ENCODE measurements at regions not wholly inside any gene's neighbourhood (a gene's known extent, or its start where the extent isn't known, plus 50 kb on each side); places are given as distances from the start of the nearest gene placed in this dataset.
"Not testable (repeated sequence)": the region's sequence is repeated elsewhere in the genome, so short reads cannot be mapped to it uniquely, and the experiment has no call there.

GRCh38 chrY:3037471-3037870 lies 102.3 kb downstream of the ZFY start:
- DNase-seq (ENCODE audit: low read depth), result no peak
- no peak for TF ChIP-seq CTCF (conservative IDR thresholded peaks at IDR 0.05; ENCODE audit: low read length)

GRCh38 chrY:3040415-3040814 lies 105.2 kb downstream of the ZFY start:
- no peak overlapping the region for H3K4me3 ChIP-seq (ENCODE audit: low read length)
- no peak for TF ChIP-seq CTCF (conservative IDR thresholded peaks at IDR 0.05; ENCODE audit: low read length)
- DNase-seq (ENCODE audit: low read depth), result no peak

More at GRCh38 chrY:3037471-3037870, 102.3 kb downstream of the ZFY start:
- no peak overlapping the region for H3K4me3 ChIP-seq (ENCODE audit: low read length)

- no peak overlapping the region for H3K4me3 ChIP-seq (ENCODE audit: low read length)
- TF ChIP-seq CTCF (conservative IDR thresholded peaks at IDR 0.05; ENCODE audit: low read length), result no peak
- no peak for DNase-seq (ENCODE audit: low read depth)
Measured at GRCh38 chrY:3041985-3042384, 106.8 kb downstream of the ZFY start.

- TF ChIP-seq CTCF (conservative IDR thresholded peaks at IDR 0.05; ENCODE audit: low read length), result no peak
- no peak for DNase-seq (ENCODE audit: low read depth)
- H3K4me3 ChIP-seq (ENCODE audit: low read length), result no peak overlapping the region
Measured at GRCh38 chrY:3042901-3043300, 107.7 kb downstream of the ZFY start.

GRCh38 chrY:3045048-3045447 lies 109.9 kb downstream of the ZFY start:
- DNase-seq (ENCODE audit: low read depth), result no peak
- no peak for TF ChIP-seq CTCF (conservative IDR thresholded peaks at IDR 0.05; ENCODE audit: low read length)
- H3K4me3 ChIP-seq (ENCODE audit: low read length), result no peak overlapping the region

- not testable (repeated sequence) for H3K4me3 ChIP-seq (ENCODE audit: low read length); DNase-seq (ENCODE audit: low read depth)
Measured at GRCh38 chrY:3055496-3055895, 120.3 kb downstream of the ZFY start.

- DNase-seq (ENCODE audit: low read depth); H3K4me3 ChIP-seq (ENCODE audit: low read length): not testable (repeated sequence)
Measured at GRCh38 chrY:3058342-3058741, 123.2 kb downstream of the ZFY start.

GRCh38 chrY:3060671-3061070 lies 125.5 kb downstream of the ZFY start:
- H3K4me3 ChIP-seq (ENCODE audit: low read length); DNase-seq (ENCODE audit: low read depth): not testable (repeated sequence)

GRCh38 chrY:3088149-3088548 lies 153.0 kb downstream of the ZFY start:
- DNase-seq (ENCODE audit: low read depth), result not testable (repeated sequence)

GRCh38 chrY:3108674-3109073 lies 173.5 kb downstream of the ZFY start:
- DNase-seq (ENCODE audit: low read depth); H3K4me3 ChIP-seq (ENCODE audit: low read length): not testable (repeated sequence)

More at GRCh38 chrY:3088149-3088548, 153.0 kb downstream of the ZFY start:
- H3K4me3 ChIP-seq (ENCODE audit: low read length), result not testable (repeated sequence)

GRCh38 chrY:3120234-3120633 lies 185.1 kb downstream of the ZFY start:
- H3K4me3 ChIP-seq (ENCODE audit: low read length); DNase-seq (ENCODE audit: low read depth): not testable (repeated sequence)

GRCh38 chrY:3120716-3121115 lies 185.5 kb downstream of the ZFY start:
- not testable (repeated sequence) for DNase-seq (ENCODE audit: low read depth); H3K4me3 ChIP-seq (ENCODE audit: low read length)

- H3K4me3 ChIP-seq (ENCODE audit: low read length), result not testable (repeated sequence)
Measured at GRCh38 chrY:3123482-3123881, 188.3 kb downstream of the ZFY start.

GRCh38 chrY:3171074-3171473 lies 235.9 kb downstream of the ZFY start:
- not testable (repeated sequence) for DNase-seq (ENCODE audit: low read depth); H3K4me3 ChIP-seq (ENCODE audit: low read length)

More at GRCh38 chrY:3123482-3123881, 188.3 kb downstream of the ZFY start:
- not testable (repeated sequence) for DNase-seq (ENCODE audit: low read depth)
